ENCODE measurements at regions not wholly inside any gene's neighbourhood (a gene's known extent, or its start where the extent isn't known, plus 50 kb on each side); places are given as distances from the start of the nearest gene placed in this dataset.

- Histone ChIP-seq H3K27me3 (no peaks in the 10 kb centered on the region), H3K36me3 (no peaks in the 10 kb centered on the region), H3K27ac (no peak overlapping the region), H3K4me1 (no peaks in the 10 kb centered on the region), H3K4me3 (no peak overlapping the region), H3K9me3 (no peaks in the 10 kb centered on the region)
- DNase-seq: no peak
- WGBS, 2 donors: 92 to 96% methylated on average over 5 of the region's 5 CpGs
- ATAC-seq: no peak
- TF ChIP-seq CTCF (IDR thresholded peaks at IDR 0.05): no peak
- intact Hi-C loops (cut with DNase I): no loop called here
Observed at GRCh38 chr1:208510192-208510952, 266.2 kb upstream of the PLXNA2 start.

- no peak overlapping the region for H3K27ac ChIP-seq
Observed at GRCh38 chr1:208511242-208511860, 267.2 kb upstream of the PLXNA2 start.

GRCh38 chr1:208513799-208514198 lies 269.6 kb upstream of the PLXNA2 start:
- 74 to 75% methylated on average over 2 of the region's 2 CpGs for WGBS, 2 donors
- peaks cover 0 to 11% (median 0%) of the 10 kb centered on the region in 11 donors for H3K9me3 ChIP-seq
- TF ChIP-seq CTCF (IDR thresholded peaks at IDR 0.05): no peak
- ATAC-seq (no peak), DNase-seq (no peak)
- H3K4me1 ChIP-seq: no peaks in the 10 kb centered on the region
- intact Hi-C loops (cut with DNase I): no loop called here
- H3K4me3 ChIP-seq: no peak overlapping the region
- H3K36me3 ChIP-seq: no peaks in the 10 kb centered on the region
- no peaks in the 10 kb centered on the region for H3K27me3 ChIP-seq
- no peak overlapping the region for H3K27ac ChIP-seq

More at GRCh38 chr1:208511242-208511860, 267.2 kb upstream of the PLXNA2 start:
- no peak overlapping the region for H3K4me3 ChIP-seq
- no peak for ATAC-seq
- H3K9me3 ChIP-seq: peaks cover 0 to 1% (median 0%) of the 10 kb centered on the region in 11 donors
- no peaks in the 10 kb centered on the region for H3K27me3 ChIP-seq
- no peak for DNase-seq
- no peak for TF ChIP-seq CTCF (IDR thresholded peaks at IDR 0.05)
- WGBS, 2 donors: 52 to 56% methylated on average over 6 of the region's 6 CpGs
- no peaks in the 10 kb centered on the region for H3K4me1 ChIP-seq
- intact Hi-C loops (cut with DNase I): no loop called here
- no peaks in the 10 kb centered on the region for H3K36me3 ChIP-seq

- H3K36me3 ChIP-seq: no peaks in the 10 kb centered on the region
- ATAC-seq: no peak
- no peaks in the 10 kb centered on the region for H3K4me1 ChIP-seq
- TF ChIP-seq CTCF (IDR thresholded peaks at IDR 0.05): no peak
- intact Hi-C loops (cut with DNase I): no loop called here
- no peaks in the 10 kb centered on the region for H3K27me3 ChIP-seq
- no peak overlapping the region for H3K27ac ChIP-seq
- DNase-seq: no peak
- WGBS, 2 donors: 95 to 96% methylated on average over 3 of the region's 3 CpGs
- peaks cover 0 to 11% (median 0%) of the 10 kb centered on the region in 11 donors for H3K9me3 ChIP-seq
- H3K4me3 ChIP-seq: no peak overlapping the region
Observed at GRCh38 chr1:208515129-208515528, 270.9 kb upstream of the PLXNA2 start.

Data from heart right ventricle (tissue), 16 donors.